Mesenteric fat pad (tissue), 1 donor: ENCODE measurements at regions not wholly inside any gene's neighbourhood (a gene's known extent, or its start where the extent isn't known, plus 50 kb on each side); places are given as distances from the start of the nearest gene placed in this dataset.

Experiments
- DNase-seq: peaks from one replicate; pipeline ENCODE4 v3.0.0-alpha.2; 2020; ENCODE audit warnings: low spot score
- donor health status: DM: yes; HTN: yes; CAD: no.

GRCh38 chr13:57784633-57785032 is 153.1 kb downstream of the PCDH17 start:
- DNase-seq: no peak

GRCh38 chr13:57787058-57787791 is 155.7 kb downstream of the PCDH17 start:
- DNase-seq: no peak

- DNase-seq: no peak
These were observed 168.1 kb downstream of the PCDH17 start for GRCh38 chr13:57799624-57800023.

GRCh38 chr13:57813651-57814050 is 182.1 kb downstream of the PCDH17 start:
- DNase-seq: no peak

GRCh38 chr13:57815600-57815999 is 184.1 kb downstream of the PCDH17 start:
- no peak for DNase-seq

- DNase-seq: no peak
These were observed 189.4 kb downstream of the PCDH17 start for GRCh38 chr13:57820924-57821323.

GRCh38 chr13:57823704-57824103 is 192.2 kb downstream of the PCDH17 start:
- no peak for DNase-seq

GRCh38 chr13:57824121-57824520 is 192.6 kb downstream of the PCDH17 start:
- DNase-seq: no peak

GRCh38 chr13:57825066-57825465 is 193.5 kb downstream of the PCDH17 start:
- DNase-seq: no peak

GRCh38 chr13:57829496-57829895 is 198.0 kb downstream of the PCDH17 start:
- no peak for DNase-seq

- DNase-seq: no peak
These were observed 200.6 kb downstream of the PCDH17 start for GRCh38 chr13:57832187-57832586.

GRCh38 chr13:57837801-57838200 is 206.3 kb downstream of the PCDH17 start:
- DNase-seq: no peak

GRCh38 chr13:57843521-57843920 is 212.0 kb downstream of the PCDH17 start:
- DNase-seq: no peak

- no peak for DNase-seq
These were observed 215.1 kb downstream of the PCDH17 start for GRCh38 chr13:57846600-57847173.

- no peak for DNase-seq
These were observed 226.4 kb downstream of the PCDH17 start for GRCh38 chr13:57857945-57858344.

GRCh38 chr13:57858376-57858775 is 226.8 kb downstream of the PCDH17 start:
- no peak for DNase-seq

- DNase-seq: no peak
These were observed 231.3 kb downstream of the PCDH17 start for GRCh38 chr13:57862879-57863278.

- DNase-seq: no peak
These were observed 234.2 kb downstream of the PCDH17 start for GRCh38 chr13:57865600-57866294.

- no peak for DNase-seq
These were observed 243.0 kb downstream of the PCDH17 start for GRCh38 chr13:57874530-57874929.

GRCh38 chr13:57877601-57878000 is 246.1 kb downstream of the PCDH17 start:
- DNase-seq: no peak

GRCh38 chr13:57878291-57878690 is 246.7 kb downstream of the PCDH17 start:
- no peak for DNase-seq

- DNase-seq: no peak
These were observed 265.7 kb downstream of the PCDH17 start for GRCh38 chr13:57897225-57897624.

- DNase-seq: no peak
These were observed 267.6 kb downstream of the PCDH17 start for GRCh38 chr13:57899096-57899495.
